H1 (cell line): ENCODE measurements at regions not wholly inside any gene's neighbourhood (a gene's known extent, or its start where the extent isn't known, plus 50 kb on each side); places are given as distances from the start of the nearest gene placed in this dataset.

Source experiments
- CTCF ChIA-PET: fragments of 300-600 bp; sonication (Branson Sonifier 250); formaldehyde crosslinking; loops from one replicate; lab custom pipeline; 2021; ENCODE audit not compliant: partially characterized antibody; lab: Charles Lee
- POLR2A ChIA-PET: fragments of 300-600 bp; sonication (Branson Sonifier 250); formaldehyde crosslinking; loops from one replicate; lab custom pipeline; 2021; ENCODE audit warnings: inconsistent platforms; ENCODE audit not compliant: partially characterized antibody; lab: Charles Lee
- DNase-seq, 2 experiments: peaks; one replicate each; pipeline versions ENCODE4 v3.0.0 to v3.0.0-alpha.2; 2010 to 2022; ENCODE audit warnings: low spot score in 2 of 2, low read depth in 1 of 2, mixed read lengths in 1 of 2
- FAIRE-seq: peaks from 2 replicates; lab custom pipeline; 2011; peaks lifted over from hg19 to GRCh38; lab: Jason Lieb, UNC
- H2AFZ ChIP-seq: 2 replicates; pipeline ENCODE4 v1.8.1; 2012; ENCODE audit warnings: low read length, inconsistent platforms
- H2AK5ac ChIP-seq: 2 replicates; pipeline ENCODE4 v1.6.1; 2013; ENCODE audit warnings: low read depth, low read length
- H2BK120ac ChIP-seq: replicated peaks from 2 replicates; pipeline ENCODE3; 2013; ENCODE audit warnings: low read depth, low read length, inconsistent platforms
- H2BK12ac ChIP-seq: 2 replicates; pipeline ENCODE4 v1.6.1; 2013; ENCODE audit warnings: low read depth, low read length
- H2BK15ac ChIP-seq: 2 replicates; pipeline ENCODE4 v1.6.1; 2013; ENCODE audit warnings: low read length
- H2BK20ac ChIP-seq: 2 replicates; pipeline ENCODE4 v1.6.1; 2013; ENCODE audit warnings: low read length
- H2BK5ac ChIP-seq: 2 replicates; pipeline ENCODE4 v1.6.1; 2013; ENCODE audit warnings: low read depth, low read length
- H3K14ac ChIP-seq: 2 replicates; pipeline ENCODE4 v1.6.1; 2013; ENCODE audit warnings: inconsistent platforms; ENCODE audit not compliant: insufficient read length
- H3K18ac ChIP-seq: 2 replicates; pipeline ENCODE4 v1.6.1; 2013; ENCODE audit warnings: low read length; ENCODE audit errors: extremely low read depth
- H3K23ac ChIP-seq: 2 replicates; pipeline ENCODE4 v1.6.1; 2013; ENCODE audit warnings: inconsistent platforms; ENCODE audit not compliant: insufficient read length
- H3K23me2 ChIP-seq: 2 replicates; pipeline ENCODE4 v1.6.1; 2013; ENCODE audit warnings: low read depth, low read length
- H3K27ac ChIP-seq: 2 replicates; pipeline ENCODE4 v1.6.1; 2011; ENCODE audit warnings: low read depth, low read length, inconsistent platforms
- H3K27me3 ChIP-seq, 4 experiments: replicated peaks in 1 of 4; 1 replicate in 1 of 4; 2 replicates in 3 of 4; pipeline versions ENCODE4 v1.6.1 to v1.8.1; 2011 to 2013; ENCODE audit warnings: low read length in 3 of 4, mild to moderate bottlenecking in 3 of 4, inconsistent platforms in 2 of 4, mixed read lengths in 2 of 4, moderate library complexity in 1 of 4; ENCODE audit not compliant: control insufficient read depth in 3 of 4, insufficient read depth in 3 of 4; ENCODE audit errors: extremely low read depth in 1 of 4
- H3K36me3 ChIP-seq, 4 experiments: 2 replicates each; pipeline versions ENCODE4 v1.6.1 to v1.8.1; 2011 to 2013; ENCODE audit warnings: mild to moderate bottlenecking in 4 of 4, low read length in 3 of 4, moderate library complexity in 2 of 4, control low read depth in 1 of 4, inconsistent platforms in 1 of 4; ENCODE audit not compliant: insufficient read depth in 4 of 4, control insufficient read depth in 2 of 4
- H3K4ac ChIP-seq: replicated peaks from 2 replicates; pipeline ENCODE3; 2013; ENCODE audit warnings: low read length, low read depth, mixed read lengths, inconsistent platforms; ENCODE audit not compliant: insufficient read length
- H3K4me1 ChIP-seq, 4 experiments: replicated peaks in 1 of 4; 1 replicate in 1 of 4; 2 replicates in 3 of 4; pipeline versions ENCODE4 v1.6.1 to v1.8.1; 2011 to 2013; ENCODE audit warnings: low read length in 3 of 4, inconsistent platforms in 2 of 4, mixed read lengths in 1 of 4; ENCODE audit not compliant: insufficient read depth in 4 of 4, control insufficient read depth in 3 of 4
- H3K4me2 ChIP-seq, 2 experiments: 2 replicates each; pipeline versions ENCODE4 v1.6.1 to v1.8.1; 2011 to 2013; ENCODE audit warnings: low read depth in 2 of 2, low read length in 2 of 2, control low read depth in 1 of 2, inconsistent platforms in 1 of 2, mild to moderate bottlenecking in 1 of 2; ENCODE audit not compliant: insufficient read depth in 1 of 2
- H3K4me3 ChIP-seq, 4 experiments: fragments of 200-600, 300-600 bp in 1 of 4; sonication (generic), shearing (Covaris generic), sonication (Bioruptor Twin) in 1 of 4; 2 replicates each; pipeline versions ENCODE4 v1.5.1 to v1.8.1; 2011 to 2016; ENCODE audit warnings: low read length in 4 of 4, low read depth in 3 of 4, control low read depth in 2 of 4, inconsistent platforms in 2 of 4, mild to moderate bottlenecking in 2 of 4, mixed read lengths in 1 of 4, moderate library complexity in 1 of 4; ENCODE audit not compliant: insufficient read depth in 2 of 4; ENCODE audit errors: extremely low read depth in 1 of 4
- H3K56ac ChIP-seq: replicated peaks from 2 replicates; pipeline ENCODE3; 2013; ENCODE audit warnings: low read depth, mild to moderate bottlenecking, mixed read lengths, low read length, inconsistent platforms; ENCODE audit not compliant: insufficient read length
- H3K79me1 ChIP-seq: 2 replicates; pipeline ENCODE4 v1.6.1; 2013; ENCODE audit warnings: low read depth, low read length, control low read depth
- H3K79me2 ChIP-seq, 2 experiments: 2 replicates each; pipeline versions ENCODE4 v1.6.1 to v1.8.1; 2012 to 2013; ENCODE audit warnings: low read length in 2 of 2, mild to moderate bottlenecking in 2 of 2, inconsistent platforms in 1 of 2; ENCODE audit not compliant: insufficient read depth in 2 of 2, control insufficient read depth in 1 of 2
- H3K9ac ChIP-seq, 4 experiments: replicated peaks in 1 of 4; 1 replicate in 1 of 4; 2 replicates in 3 of 4; pipeline versions ENCODE4 v1.6.1 to v1.8.1; 2011 to 2013; ENCODE audit warnings: low read depth in 3 of 4, low read length in 3 of 4, control low read depth in 2 of 4, mild to moderate bottlenecking in 2 of 4, moderate library complexity in 2 of 4, inconsistent platforms in 1 of 4; ENCODE audit errors: extremely low read depth in 1 of 4
- H3K9me3 ChIP-seq, 2 experiments: 2 replicates each; pipeline versions ENCODE4 v1.6.1 to v1.8.1; 2012 to 2013; ENCODE audit warnings: mild to moderate bottlenecking in 2 of 2, moderate library complexity in 2 of 2, control low read depth in 1 of 2, inconsistent platforms in 1 of 2, low read depth in 1 of 2, low read length in 1 of 2, mixed read lengths in 1 of 2; ENCODE audit not compliant: insufficient read depth in 2 of 2
- H4K20me1 ChIP-seq, 2 experiments: replicated peaks in 1 of 2; 2 replicates each; pipeline versions ENCODE3 to v1.8.1; 2011 to 2013; ENCODE audit warnings: inconsistent platforms in 2 of 2, low read length in 2 of 2, mild to moderate bottlenecking in 1 of 2; ENCODE audit not compliant: insufficient read depth in 2 of 2, control insufficient read depth in 1 of 2
- H4K5ac ChIP-seq: 2 replicates; pipeline ENCODE4 v1.6.1; 2013; ENCODE audit warnings: low read length, low read depth, mixed read lengths, inconsistent platforms; ENCODE audit not compliant: insufficient read length
- H4K8ac ChIP-seq: 2 replicates; pipeline ENCODE4 v1.8.0; 2013; ENCODE audit warnings: mild to moderate bottlenecking, moderate library complexity, low read length, inconsistent platforms; ENCODE audit not compliant: insufficient read depth; ENCODE audit errors: extremely low read depth
- H4K91ac ChIP-seq: replicated peaks from 2 replicates; pipeline ENCODE3; 2013; ENCODE audit warnings: low read length, mixed read lengths, inconsistent platforms; ENCODE audit not compliant: insufficient read length
- ASH2L ChIP-seq: fragments of 200-600, 300-600 bp; sonication (generic); IDR thresholded peaks from one replicate; pipeline ENCODE4 v1.7.1; 2017; ENCODE audit warnings: low read length
- CHD1 ChIP-seq: IDR thresholded peaks from 2 replicates; pipeline ENCODE4 v1.6.1; 2012; ENCODE audit warnings: low read depth, low read length, improper control_type of control experiment
- CHD2 ChIP-seq: IDR thresholded peaks from 2 replicates; pipeline ENCODE4 v1.6.1; 2012; ENCODE audit warnings: low read length, improper control_type of control experiment
- EZH2 ChIP-seq: fragments of 200-600 bp; sonication (generic); IDR thresholded peaks from 2 replicates; pipeline ENCODE4 v1.7.1; 2012; ENCODE audit warnings: low read depth, mild to moderate bottlenecking, moderate library complexity, low read length, inconsistent platforms; ENCODE audit not compliant: severe bottlenecking
- JUND ChIP-seq: IDR thresholded peaks from 2 replicates; pipeline ENCODE4 v1.6.1; 2011; ENCODE audit warnings: mild to moderate bottlenecking, improper control_type of control experiment, low read length
- MAFK ChIP-seq: IDR thresholded peaks from 2 replicates; pipeline ENCODE4 v1.6.1; 2012; ENCODE audit warnings: low read depth, mild to moderate bottlenecking, improper control_type of control experiment, low read length
- NANOG ChIP-seq: IDR thresholded peaks from 2 replicates; pipeline ENCODE4 v1.6.1; 2011; ENCODE audit warnings: low read length, low read depth, mild to moderate bottlenecking, inconsistent platforms; ENCODE audit not compliant: insufficient read depth, poor library complexity, severe bottlenecking
- PHF8 ChIP-seq: fragments of 200-600 bp; sonication (generic); conservative IDR thresholded peaks from 2 replicates; pipeline ENCODE4 v1.7.1; 2012; ENCODE audit warnings: low read depth, mild to moderate bottlenecking, inconsistent platforms, low read length, moderate library complexity
- POLR2AphosphoS5 ChIP-seq: IDR thresholded peaks from 2 replicates; pipeline ENCODE4 v1.6.1; 2011; ENCODE audit warnings: low read depth, low read length
- RBBP5 ChIP-seq: IDR thresholded peaks from 2 replicates; pipeline ENCODE4 v1.7.1; 2012; ENCODE audit warnings: low read depth, mild to moderate bottlenecking, inconsistent platforms, low read length, moderate library complexity, borderline replicate concordance
- SIRT6 ChIP-seq: IDR thresholded peaks from one replicate; pipeline ENCODE4 v1.7.1; 2012; ENCODE audit warnings: low read length, inconsistent platforms
- SP4 ChIP-seq: IDR thresholded peaks from 2 replicates; pipeline ENCODE4 v1.6.1; 2012; ENCODE audit warnings: low read length, inconsistent platforms
- ZNF274 ChIP-seq: IDR thresholded peaks from 2 replicates; pipeline ENCODE4 v1.7.0; 2012; ENCODE audit warnings: low read length, borderline replicate concordance; ENCODE audit errors: extremely low read depth
- WGBS, 2 experiments: shearing (Covaris generic) in 1 of 2; methylation state at CpG; one replicate each; pipeline versions ENCODE4 v1.1.6 to v1.1.7; 2013 to 2015; ENCODE audit warnings: low lambda C conversion rate in 2 of 2, mixed read lengths in 2 of 2, inconsistent platforms in 1 of 2, low coverage in 1 of 2, missing lambda C conversion rate in 1 of 2; ENCODE audit not compliant: insufficient replicate concordance in 2 of 2, insufficient coverage in 1 of 2, insufficient read length in 1 of 2; ENCODE audit errors: extremely low coverage in 1 of 2, missing lambda C conversion rate in 1 of 2; 5-methylcytosine and 5-hydroxymethylcytosine counted together

DNA sequence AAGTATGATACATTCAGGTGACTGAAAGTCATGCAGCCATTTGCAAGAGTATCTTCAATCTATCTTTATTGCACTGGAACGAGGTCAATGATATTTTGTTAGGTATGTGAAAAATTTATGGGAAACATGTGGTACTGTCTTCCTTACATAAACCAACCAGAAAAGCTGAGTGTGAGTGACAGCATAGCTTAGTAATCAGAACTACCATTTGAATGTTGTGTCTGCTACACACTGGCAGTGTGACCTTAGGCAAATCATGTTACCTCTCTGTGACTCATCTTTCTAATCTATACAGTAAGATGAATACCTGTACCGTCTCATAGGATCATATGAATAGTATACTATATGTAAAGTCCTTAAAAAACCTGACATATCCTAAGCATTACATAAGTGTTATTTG, 337.9 kb upstream of the IL12A start:
- Histone ChIP-seq H3K23ac (no peak overlapping the region), H4K91ac (no peak overlapping the region), H3K4me3 (no peak overlapping the region), H3K36me3 (no peaks in the 10 kb centered on the region), H4K5ac (no peak overlapping the region), H3K18ac (no peak overlapping the region), H3K79me1 (no peaks in the 10 kb centered on the region), H2AK5ac (no peak overlapping the region)
- no peak for FAIRE-seq
- TF ChIP-seq POLR2AphosphoS5 (no peak), ASH2L (no peak), CHD1 (no peak), SIRT6 (no peak), JUND (no peak), NANOG (no peak), SP4 (no peak), CHD2 (no peak), MAFK (no peak), PHF8 (no peak), ZNF274 (no peak), EZH2 (no peak), RBBP5 (no peak)
- TF ChIP-seq, all 59 proteins: peak for 0
- Histone ChIP-seq H3K4me2 (no peak overlapping the region), H4K8ac (no peak overlapping the region), H3K4ac (no peak overlapping the region), H3K79me2 (no peaks in the 10 kb centered on the region), H4K20me1 (no peaks in the 10 kb centered on the region), H2BK15ac (no peak overlapping the region), H3K14ac (no peak overlapping the region), H2BK12ac (no peak overlapping the region), H3K27ac (no peak overlapping the region), H2BK5ac (no peak overlapping the region), H2BK120ac (no peak overlapping the region), H3K4me1 (no peaks in the 10 kb centered on the region), H3K9me3 (no peaks in the 10 kb centered on the region), H3K56ac (no peak overlapping the region), H3K27me3 (no peaks in the 10 kb centered on the region), H3K23me2 (no peaks in the 10 kb centered on the region; the same call in 1 of the 2 replicates), H2AFZ (no peak overlapping the region), H2BK20ac (no peak overlapping the region), H3K9ac (no peak overlapping the region)
- DNase-seq: no peak
- CTCF ChIA-PET: interaction anchor here (1.8 kb wide), 1 partner anchor 22 kb away, joined by 4 read pairs; no protein-coding TSS in a partner anchor
- 92% methylated on average over 2 of the region's 2 CpGs; no CpG with 5 or more reads in 1 of the 2 experiments for WGBS, 2 experiments
- POLR2A ChIA-PET: no interaction called here
